ENCODE measurements at regions not wholly inside any gene's neighbourhood (a gene's known extent, or its start where the extent isn't known, plus 50 kb on each side); places are given as distances from the start of the nearest gene placed in this dataset.

- Histone ChIP-seq H3K4me1 (ENCODE audit: insufficient read depth, low read length, poor library complexity, severe bottlenecking) (peaks cover 2% of the 10 kb centered on the region), H3K36me3 (ENCODE audit: insufficient read depth, low read length) (no peaks in the 10 kb centered on the region), H3K79me2 (ENCODE audit: insufficient read depth, low read length) (no peaks in the 10 kb centered on the region), H3K4me3 (ENCODE audit: low read length, poor library complexity, severe bottlenecking) (no peak overlapping the region), H3K9me3 (ENCODE audit: insufficient read depth, low read depth, low read length) (no peaks in the 10 kb centered on the region), H3K9me2 (replicated peaks; ENCODE audit: low read depth, low read length) (no peaks in the 10 kb centered on the region), H4K20me1 (ENCODE audit: insufficient read depth, low read length, poor library complexity, severe bottlenecking) (no peaks in the 10 kb centered on the region), H3K27me3 (ENCODE audit: insufficient read depth, low read length, poor library complexity, severe bottlenecking) (no peaks in the 10 kb centered on the region), H3K9ac (ENCODE audit: low read depth, low read length, poor library complexity, severe bottlenecking) (no peak overlapping the region), H3F3A (ENCODE audit: low read depth) (no peaks in the 10 kb centered on the region), H3K4me2 (ENCODE audit: low read depth, low read length, poor library complexity, severe bottlenecking) (no peak overlapping the region), H2AFZ (ENCODE audit: low read length) (no peak overlapping the region)
- TF ChIP-seq EZH2phosphoT487 (IDR thresholded peaks at IDR 0.05; ENCODE audit: borderline replicate concordance) = no peak
- TF ChIP-seq, protein P1, sequence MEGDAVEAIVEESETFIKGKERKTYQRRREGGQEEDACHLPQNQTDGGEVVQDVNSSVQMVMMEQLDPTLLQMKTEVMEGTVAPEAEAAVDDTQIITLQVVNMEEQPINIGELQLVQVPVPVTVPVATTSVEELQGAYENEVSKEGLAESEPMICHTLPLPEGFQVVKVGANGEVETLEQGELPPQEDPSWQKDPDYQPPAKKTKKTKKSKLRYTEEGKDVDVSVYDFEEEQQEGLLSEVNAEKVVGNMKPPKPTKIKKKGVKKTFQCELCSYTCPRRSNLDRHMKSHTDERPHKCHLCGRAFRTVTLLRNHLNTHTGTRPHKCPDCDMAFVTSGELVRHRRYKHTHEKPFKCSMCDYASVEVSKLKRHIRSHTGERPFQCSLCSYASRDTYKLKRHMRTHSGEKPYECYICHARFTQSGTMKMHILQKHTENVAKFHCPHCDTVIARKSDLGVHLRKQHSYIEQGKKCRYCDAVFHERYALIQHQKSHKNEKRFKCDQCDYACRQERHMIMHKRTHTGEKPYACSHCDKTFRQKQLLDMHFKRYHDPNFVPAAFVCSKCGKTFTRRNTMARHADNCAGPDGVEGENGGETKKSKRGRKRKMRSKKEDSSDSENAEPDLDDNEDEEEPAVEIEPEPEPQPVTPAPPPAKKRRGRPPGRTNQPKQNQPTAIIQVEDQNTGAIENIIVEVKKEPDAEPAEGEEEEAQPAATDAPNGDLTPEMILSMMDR (conservative IDR thresholded peaks at IDR 0.05; ENCODE audit: low read length) = no peak
Observed at GRCh38 chr11:45369313-45369712, 83.2 kb upstream of the SYT13 start.

DNA sequence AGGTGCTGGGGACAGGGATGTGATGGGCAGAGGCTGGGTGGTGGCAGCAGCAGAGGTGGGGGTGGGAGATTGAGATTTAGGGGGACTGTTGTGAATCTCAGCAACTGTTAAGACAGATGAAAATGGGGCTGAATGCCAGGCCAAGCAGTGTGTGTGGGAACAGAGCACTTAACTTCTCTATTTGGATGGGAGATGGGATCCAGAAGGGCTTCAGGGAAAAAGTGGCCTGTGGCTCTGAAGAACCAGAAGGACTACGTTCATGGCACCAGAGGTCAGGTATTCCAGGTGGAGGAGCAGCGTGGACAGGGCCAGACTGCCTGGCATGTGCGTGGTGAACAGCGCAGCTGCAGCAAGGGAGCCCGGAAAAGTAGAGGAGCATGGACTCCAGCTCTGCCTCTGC, 82.6 kb upstream of the SYT13 start:
- Histone ChIP-seq H3K4me1 (ENCODE audit: insufficient read depth, low read length, poor library complexity, severe bottlenecking) (no peaks in the 10 kb centered on the region), H3K9me2 (replicated peaks; ENCODE audit: low read depth, low read length) (no peaks in the 10 kb centered on the region), H4K20me1 (ENCODE audit: insufficient read depth, low read length, poor library complexity, severe bottlenecking) (no peaks in the 10 kb centered on the region), H3K79me2 (ENCODE audit: insufficient read depth, low read length) (no peaks in the 10 kb centered on the region), H3K4me3 (ENCODE audit: low read length, poor library complexity, severe bottlenecking) (no peak overlapping the region), H3K27me3 (ENCODE audit: insufficient read depth, low read length, poor library complexity, severe bottlenecking) (no peaks in the 10 kb centered on the region), H2AFZ (ENCODE audit: low read length) (no peak overlapping the region), H3K36me3 (ENCODE audit: insufficient read depth, low read length) (no peaks in the 10 kb centered on the region), H3K4me2 (ENCODE audit: low read depth, low read length, poor library complexity, severe bottlenecking) (no peak overlapping the region), H3F3A (ENCODE audit: low read depth) (no peaks in the 10 kb centered on the region), H3K9me3 (ENCODE audit: insufficient read depth, low read depth, low read length) (no peaks in the 10 kb centered on the region), H3K9ac (ENCODE audit: low read depth, low read length, poor library complexity, severe bottlenecking) (no peak overlapping the region)
- TF ChIP-seq EZH2phosphoT487 (IDR thresholded peaks at IDR 0.05; ENCODE audit: borderline replicate concordance) = no peak
- TF ChIP-seq, protein P1 (conservative IDR thresholded peaks at IDR 0.05; ENCODE audit: low read length) = no peak

GRCh38 chr11:45366619-45367190, 80.6 kb upstream of the SYT13 start:
- Histone ChIP-seq H3K9me2 (replicated peaks; ENCODE audit: low read depth, low read length) (no peaks in the 10 kb centered on the region), H3K4me1 (ENCODE audit: insufficient read depth, low read length, poor library complexity, severe bottlenecking) (no peaks in the 10 kb centered on the region), H3K27me3 (ENCODE audit: insufficient read depth, low read length, poor library complexity, severe bottlenecking) (no peaks in the 10 kb centered on the region), H3K79me2 (ENCODE audit: insufficient read depth, low read length) (no peaks in the 10 kb centered on the region), H3K4me3 (ENCODE audit: low read length, poor library complexity, severe bottlenecking) (no peak overlapping the region), H4K20me1 (ENCODE audit: insufficient read depth, low read length, poor library complexity, severe bottlenecking) (no peaks in the 10 kb centered on the region), H3K9ac (ENCODE audit: low read depth, low read length, poor library complexity, severe bottlenecking) (no peak overlapping the region), H3K36me3 (ENCODE audit: insufficient read depth, low read length) (no peaks in the 10 kb centered on the region), H2AFZ (ENCODE audit: low read length) (no peak overlapping the region), H3F3A (ENCODE audit: low read depth) (no peaks in the 10 kb centered on the region), H3K4me2 (ENCODE audit: low read depth, low read length, poor library complexity, severe bottlenecking) (no peak overlapping the region), H3K9me3 (ENCODE audit: insufficient read depth, low read depth, low read length) (no peaks in the 10 kb centered on the region)
- TF ChIP-seq, protein P1 (conservative IDR thresholded peaks at IDR 0.05; ENCODE audit: low read length) = no peak
- TF ChIP-seq EZH2phosphoT487 (IDR thresholded peaks at IDR 0.05; ENCODE audit: borderline replicate concordance) = no peak

Measured in Loucy (cell line).